Smooth muscle cell (in vitro differentiated cells): ENCODE measurements at regions not wholly inside any gene's neighbourhood (a gene's known extent, or its start where the extent isn't known, plus 50 kb on each side); places are given as distances from the start of the nearest gene placed in this dataset.

Source experiments
- DNase-seq: peaks from one replicate; lab custom pipeline; 2025; ENCODE audit not compliant: unreplicated experiment; lab: John Stamatoyannopoulos, UW
- H2AFZ ChIP-seq: fragments of 200-600 bp; sonication (generic); 2 replicates; pipeline ENCODE4 v1.6.0; 2016; ENCODE audit warnings: antibody characterized with exemption, low read depth, mild to moderate bottlenecking
- H3F3A ChIP-seq: fragments of 200-600 bp; sonication (generic); 2 replicates; pipeline ENCODE4 v1.6.0; 2017; ENCODE audit warnings: antibody characterized with exemption, low read depth
- H3K27ac ChIP-seq: fragments of 200-600 bp; sonication (generic); 2 replicates; pipeline ENCODE4 v1.5.1; 2016; ENCODE audit warnings: low read depth, mild to moderate bottlenecking
- H3K27me3 ChIP-seq: fragments of 200-600 bp; sonication (generic); 2 replicates; pipeline ENCODE4 v1.6.1; 2016; ENCODE audit warnings: low read depth, mild to moderate bottlenecking
- H3K36me3 ChIP-seq: fragments of 200-600 bp; sonication (generic); 2 replicates; pipeline ENCODE4 v1.5.1; 2016; ENCODE audit warnings: low read depth
- H3K4me1 ChIP-seq: fragments of 200-600 bp; sonication (generic); 2 replicates; pipeline ENCODE4 v1.5.1; 2016; ENCODE audit warnings: low read depth
- H3K4me2 ChIP-seq: fragments of 200-600 bp; sonication (generic); 2 replicates; pipeline ENCODE4 v1.6.0; 2016; ENCODE audit warnings: mild to moderate bottlenecking
- H3K4me3 ChIP-seq: fragments of 200-600 bp; sonication (generic); 2 replicates; pipeline ENCODE4 v1.5.1; 2016; ENCODE audit warnings: mild to moderate bottlenecking
- H3K79me2 ChIP-seq: fragments of 200-600 bp; sonication (generic); 2 replicates; pipeline ENCODE4 v1.6.0; 2016; ENCODE audit warnings: low read depth, mild to moderate bottlenecking
- H3K9ac ChIP-seq: fragments of 200-600 bp; sonication (generic); 2 replicates; pipeline ENCODE4 v1.6.0; 2016; ENCODE audit warnings: low read depth
- H3K9me3 ChIP-seq: fragments of 200-600 bp; sonication (generic); replicated peaks from 2 replicates; pipeline ENCODE4 v1.5.1; 2016; ENCODE audit warnings: low read depth
- H4K20me1 ChIP-seq: fragments of 200-600 bp; sonication (generic); 2 replicates; pipeline ENCODE4 v1.6.0; 2016; ENCODE audit warnings: low read depth
- WGBS: methylation state at CpG from one replicate; pipeline ENCODE4 v1.1.7; 2016; ENCODE audit warnings: low lambda C conversion rate; 5-methylcytosine and 5-hydroxymethylcytosine counted together
- TF ChIP-seq, protein P1 (sequence below): fragments of 200-600 bp; sonication (generic); IDR thresholded peaks from 2 replicates; pipeline ENCODE4 v1.5.1; 2017; ENCODE audit warnings: borderline replicate concordance, mild to moderate bottlenecking, antibody characterized with exemption; ENCODE audit not compliant: insufficient read depth, poor library complexity, severe bottlenecking

DNA sequence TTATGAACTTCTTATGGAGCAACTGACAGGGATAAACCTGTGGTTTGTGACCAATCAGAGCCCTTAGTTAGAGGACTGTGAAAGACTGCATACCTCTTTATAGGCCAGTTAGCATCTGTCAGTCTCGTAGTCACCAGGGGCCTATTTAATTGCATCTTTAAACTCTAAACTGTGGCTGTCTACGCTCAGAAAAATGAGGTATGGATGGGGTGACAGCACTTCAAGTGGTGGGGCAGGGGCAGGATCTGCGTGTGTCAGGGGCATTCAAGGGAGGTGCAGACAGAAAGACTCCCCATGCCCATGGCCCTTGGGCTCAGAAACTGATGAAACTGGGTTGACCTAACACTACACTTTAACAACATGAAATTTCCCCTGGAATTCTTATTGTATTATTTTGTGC lies 132.6 kb upstream of the TBCA start:
- Histone ChIP-seq H3K36me3 (no peaks in the 10 kb centered on the region), H3K27ac (no peak overlapping the region), H3K9me3 (no peaks in the 10 kb centered on the region), H3K4me1 (no peaks in the 10 kb centered on the region), H3F3A (no peaks in the 10 kb centered on the region), H3K79me2 (no peaks in the 10 kb centered on the region), H2AFZ (no peak overlapping the region), H3K4me2 (no peak overlapping the region), H3K9ac (no peak overlapping the region), H4K20me1 (no peaks in the 10 kb centered on the region), H3K4me3 (no peak overlapping the region), H3K27me3 (peaks cover 8% of the 10 kb centered on the region)
- 75% methylated on average over 3 of the region's 3 CpGs for WGBS
- TF ChIP-seq, protein P1, sequence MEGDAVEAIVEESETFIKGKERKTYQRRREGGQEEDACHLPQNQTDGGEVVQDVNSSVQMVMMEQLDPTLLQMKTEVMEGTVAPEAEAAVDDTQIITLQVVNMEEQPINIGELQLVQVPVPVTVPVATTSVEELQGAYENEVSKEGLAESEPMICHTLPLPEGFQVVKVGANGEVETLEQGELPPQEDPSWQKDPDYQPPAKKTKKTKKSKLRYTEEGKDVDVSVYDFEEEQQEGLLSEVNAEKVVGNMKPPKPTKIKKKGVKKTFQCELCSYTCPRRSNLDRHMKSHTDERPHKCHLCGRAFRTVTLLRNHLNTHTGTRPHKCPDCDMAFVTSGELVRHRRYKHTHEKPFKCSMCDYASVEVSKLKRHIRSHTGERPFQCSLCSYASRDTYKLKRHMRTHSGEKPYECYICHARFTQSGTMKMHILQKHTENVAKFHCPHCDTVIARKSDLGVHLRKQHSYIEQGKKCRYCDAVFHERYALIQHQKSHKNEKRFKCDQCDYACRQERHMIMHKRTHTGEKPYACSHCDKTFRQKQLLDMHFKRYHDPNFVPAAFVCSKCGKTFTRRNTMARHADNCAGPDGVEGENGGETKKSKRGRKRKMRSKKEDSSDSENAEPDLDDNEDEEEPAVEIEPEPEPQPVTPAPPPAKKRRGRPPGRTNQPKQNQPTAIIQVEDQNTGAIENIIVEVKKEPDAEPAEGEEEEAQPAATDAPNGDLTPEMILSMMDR = no peak
- DNase-seq = no peak

GRCh38 chr5:77907786-77908185 lies 131.6 kb upstream of the TBCA start:
- Histone ChIP-seq H4K20me1 (no peaks in the 10 kb centered on the region), H3K27me3 (peaks cover 8% of the 10 kb centered on the region), H3K79me2 (no peaks in the 10 kb centered on the region), H3K4me1 (no peaks in the 10 kb centered on the region), H3K4me3 (no peak overlapping the region), H3K9ac (no peak overlapping the region), H3K27ac (no peak overlapping the region), H3K36me3 (no peaks in the 10 kb centered on the region), H2AFZ (no peak overlapping the region), H3K4me2 (no peak overlapping the region), H3F3A (no peaks in the 10 kb centered on the region), H3K9me3 (no peaks in the 10 kb centered on the region)
- 90% methylated on average over 2 of the region's 2 CpGs for WGBS
- TF ChIP-seq, protein P1 = no peak
- DNase-seq = no peak

GRCh38 chr5:77906806-77907205 lies 130.7 kb upstream of the TBCA start:
- TF ChIP-seq, protein P1 = no peak
- Histone ChIP-seq H3K27ac (no peak overlapping the region), H3K36me3 (no peaks in the 10 kb centered on the region), H3K27me3 (peaks cover 4% of the 10 kb centered on the region), H2AFZ (no peak overlapping the region), H3K9me3 (no peaks in the 10 kb centered on the region), H3K4me2 (no peak overlapping the region), H3K4me3 (no peak overlapping the region), H4K20me1 (no peaks in the 10 kb centered on the region), H3K4me1 (no peaks in the 10 kb centered on the region), H3K79me2 (no peaks in the 10 kb centered on the region), H3F3A (no peaks in the 10 kb centered on the region), H3K9ac (no peak overlapping the region)
- no peak for DNase-seq
- 73% methylated on average over 8 of the region's 8 CpGs for WGBS

DNA sequence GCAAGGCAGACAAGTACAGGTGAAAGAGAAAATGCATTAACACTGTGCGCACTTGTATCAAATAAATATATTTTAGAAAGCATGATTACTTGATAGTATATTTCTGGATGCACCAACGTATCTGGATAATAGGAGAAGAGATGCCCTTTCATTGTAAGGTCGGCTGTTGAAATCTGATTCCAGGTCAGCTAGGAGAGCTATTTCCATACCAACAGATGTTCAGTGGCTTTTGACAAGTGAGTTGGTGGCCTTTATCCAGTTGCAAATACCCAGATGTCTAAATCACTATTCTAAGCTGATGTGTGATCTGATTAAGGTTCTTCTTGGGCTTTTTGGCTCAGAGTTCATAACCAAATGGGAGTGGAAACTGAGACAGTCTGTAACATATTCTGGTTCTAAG lies 128.2 kb upstream of the TBCA start:
- no peak overlapping the region for H2AFZ ChIP-seq
- H3K79me2 ChIP-seq = no peaks in the 10 kb centered on the region
- H3K4me2 ChIP-seq = no peak overlapping the region
- H3F3A ChIP-seq = no peaks in the 10 kb centered on the region
- no peak overlapping the region for H3K9ac ChIP-seq
- DNase-seq = no peak
- 89% methylated on average over 3 of the region's 3 CpGs for WGBS
- H3K36me3 ChIP-seq = no peaks in the 10 kb centered on the region
- no peaks in the 10 kb centered on the region for H3K9me3 ChIP-seq
- H3K27me3 ChIP-seq = no peaks in the 10 kb centered on the region
- no peak overlapping the region for H3K4me3 ChIP-seq
- H4K20me1 ChIP-seq = no peaks in the 10 kb centered on the region
- TF ChIP-seq, protein P1 = no peak
- no peaks in the 10 kb centered on the region for H3K4me1 ChIP-seq
- no peak overlapping the region for H3K27ac ChIP-seq
